CD4-positive, alpha-beta T cell treated with Interleukin-6 for 4 hours (primary cell): ENCODE measurements at regions not wholly inside any gene's neighbourhood (a gene's known extent, or its start where the extent isn't known, plus 50 kb on each side); places are given as distances from the start of the nearest gene placed in this dataset.
"Not testable (repeated sequence)": the region's sequence is repeated elsewhere in the genome, so short reads cannot be mapped to it uniquely, and the experiment has no call there.

Experiments
- DNase-seq: peaks from one replicate; pipeline ENCODE4 v3.0.0-alpha.2; 2020; ENCODE audit warnings: mixed read lengths

- not testable (repeated sequence) for DNase-seq
Observed at GRCh38 chr15:95153201-95153600, 921.8 kb downstream of the MCTP2 start.

GRCh38 chr15:95160316-95160715, 929.0 kb downstream of the MCTP2 start:
- DNase-seq: no peak

GRCh38 chr15:95162069-95162468, 930.7 kb downstream of the MCTP2 start:
- no peak for DNase-seq

GRCh38 chr15:95162531-95162930, 931.2 kb downstream of the MCTP2 start:
- DNase-seq: no peak

GRCh38 chr15:95162967-95163531, 931.7 kb downstream of the MCTP2 start:
- DNase-seq: no peak

- DNase-seq: no peak
Observed at GRCh38 chr15:95168152-95168551, 936.8 kb downstream of the MCTP2 start.

- no peak for DNase-seq
Observed at GRCh38 chr15:95168951-95169431, 937.6 kb downstream of the MCTP2 start.

GRCh38 chr15:95169541-95170459, 938.4 kb downstream of the MCTP2 start:
- DNase-seq: no peak

GRCh38 chr15:95170561-95171380, 939.4 kb downstream of the MCTP2 start:
- DNase-seq: no peak

GRCh38 chr15:95171564-95171963, 940.2 kb downstream of the MCTP2 start:
- no peak for DNase-seq

GRCh38 chr15:95174301-95175259, 943.2 kb downstream of the MCTP2 start:
- DNase-seq: no peak

GRCh38 chr15:95175914-95176658, 944.7 kb downstream of the MCTP2 start:
- DNase-seq: no peak

GRCh38 chr15:95176794-95177577, 945.6 kb downstream of the MCTP2 start:
- DNase-seq: no peak

- DNase-seq: no peak
Observed at GRCh38 chr15:95180530-95180929, 949.2 kb downstream of the MCTP2 start.

- DNase-seq: no peak
Observed at GRCh38 chr15:95182091-95182490, 950.7 kb downstream of the MCTP2 start.

GRCh38 chr15:95192923-95193322, 961.6 kb downstream of the MCTP2 start:
- DNase-seq: no peak

- no peak for DNase-seq
Observed at GRCh38 chr15:95194746-95195145, 963.4 kb downstream of the MCTP2 start.

GRCh38 chr15:95196176-95196915, 965.0 kb downstream of the MCTP2 start:
- no peak for DNase-seq

GRCh38 chr15:95202569-95203349, 971.4 kb downstream of the MCTP2 start:
- no peak for DNase-seq
